Sigmoid colon (tissue), 6 donors: ENCODE measurements at regions not wholly inside any gene's neighbourhood (a gene's known extent, or its start where the extent isn't known, plus 50 kb on each side); places are given as distances from the start of the nearest gene placed in this dataset.

Experiments
- DNase-seq: peaks from one replicate; pipeline ENCODE4 v3.0.0-alpha.2; 2019
- H3K27ac ChIP-seq, 4 donors: fragments of 200-600 bp; sonication (generic); one replicate each; pipeline ENCODE4 v1.5.1; 2016 to 2019; ENCODE audit warnings: mild to moderate bottlenecking in 1 of 4
- H3K27me3 ChIP-seq, 3 donors: fragments of 200-600 bp; sonication (generic); one replicate each; pipeline ENCODE4 v1.5.1; 2019; ENCODE audit warnings: mild to moderate bottlenecking in 1 of 3
- H3K36me3 ChIP-seq, 4 donors: fragments of 200-600 bp; sonication (generic); one replicate each; pipeline ENCODE4 v1.5.1; 2016 to 2019
- H3K4me1 ChIP-seq, 4 donors: fragments of 200-600 bp; sonication (generic); one replicate each; pipeline ENCODE4 v1.5.1; 2017 to 2019
- H3K4me3 ChIP-seq, 4 donors: fragments of 200-600 bp; sonication (generic); one replicate each; pipeline ENCODE4 v1.5.1; 2017 to 2019; ENCODE audit warnings: mild to moderate bottlenecking in 2 of 4, moderate library complexity in 1 of 4
- H3K9me3 ChIP-seq, 4 donors: fragments of 200-600 bp in 3 of 4; sonication (generic) in 3 of 4; one replicate each; pipeline versions ENCODE4 v1.5.1 to v1.6.1; 2013 to 2019
- EP300 ChIP-seq, 4 donors: sonication (generic); formaldehyde crosslinking; IDR thresholded peaks; one replicate each; pipeline ENCODE4 v1.6.1; 2017; ENCODE audit warnings: antibody characterized with exemption in 4 of 4
- POLR2A ChIP-seq, 2 donors: fragments of 450-650 bp; IDR thresholded peaks; one replicate each; pipeline ENCODE4 v1.6.1; 2016; ENCODE audit warnings: antibody characterized with exemption in 2 of 2, mild to moderate bottlenecking in 2 of 2, moderate library complexity in 2 of 2
- POLR2AphosphoS5 ChIP-seq, 4 donors: sonication (generic); formaldehyde crosslinking; IDR thresholded peaks; one replicate each; pipeline ENCODE4 v1.6.1; 2017; ENCODE audit warnings: antibody characterized with exemption in 4 of 4
- WGBS, 2 donors: extraction: QIAGEN DNeasy Blood & Tissue Kit; methylation state at CpG; one replicate each; pipeline ENCODE4 v1.1.7; 2013; 5-methylcytosine and 5-hydroxymethylcytosine counted together
- intact Hi-C: fragments of 100-400 bp; cut with DNase I; formaldehyde crosslinking; loops from one replicate; pipeline ENCODE4 v1.15.1; 2023
- TF ChIP-seq, protein P1 (sequence below), 4 experiments: fragments of 450-650 bp in 3 of 4; fragments of 200-600 bp in 1 of 4; IDR thresholded peaks; one replicate each; pipeline ENCODE4 v1.5.1; 2016 to 2019; ENCODE audit warnings: antibody characterized with exemption in 4 of 4, mild to moderate bottlenecking in 3 of 4, moderate library complexity in 2 of 4
- donor health status: healthy with polysubstance abuse.
- donor health status: healthy.

- no peaks in the 10 kb centered on the region for H3K36me3 ChIP-seq
- H3K27me3 ChIP-seq, result no peaks in the 10 kb centered on the region
- no peak overlapping the region for H3K4me3 ChIP-seq
- TF ChIP-seq POLR2AphosphoS5 (IDR thresholded peaks at IDR 0.05) (no peak), POLR2A (IDR thresholded peaks at IDR 0.05) (no peak), EP300 (IDR thresholded peaks at IDR 0.05) (no peak)
- TF ChIP-seq, protein P1, sequence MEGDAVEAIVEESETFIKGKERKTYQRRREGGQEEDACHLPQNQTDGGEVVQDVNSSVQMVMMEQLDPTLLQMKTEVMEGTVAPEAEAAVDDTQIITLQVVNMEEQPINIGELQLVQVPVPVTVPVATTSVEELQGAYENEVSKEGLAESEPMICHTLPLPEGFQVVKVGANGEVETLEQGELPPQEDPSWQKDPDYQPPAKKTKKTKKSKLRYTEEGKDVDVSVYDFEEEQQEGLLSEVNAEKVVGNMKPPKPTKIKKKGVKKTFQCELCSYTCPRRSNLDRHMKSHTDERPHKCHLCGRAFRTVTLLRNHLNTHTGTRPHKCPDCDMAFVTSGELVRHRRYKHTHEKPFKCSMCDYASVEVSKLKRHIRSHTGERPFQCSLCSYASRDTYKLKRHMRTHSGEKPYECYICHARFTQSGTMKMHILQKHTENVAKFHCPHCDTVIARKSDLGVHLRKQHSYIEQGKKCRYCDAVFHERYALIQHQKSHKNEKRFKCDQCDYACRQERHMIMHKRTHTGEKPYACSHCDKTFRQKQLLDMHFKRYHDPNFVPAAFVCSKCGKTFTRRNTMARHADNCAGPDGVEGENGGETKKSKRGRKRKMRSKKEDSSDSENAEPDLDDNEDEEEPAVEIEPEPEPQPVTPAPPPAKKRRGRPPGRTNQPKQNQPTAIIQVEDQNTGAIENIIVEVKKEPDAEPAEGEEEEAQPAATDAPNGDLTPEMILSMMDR (IDR thresholded peaks at IDR 0.05), result peak; percentile 11 to 52 (median 29)
- intact Hi-C loops, result loop anchor here (10.0 kb wide), 2 partner anchors 320 to 760 kb away; partner anchors contain the start of gene GRPR
- H3K9me3 ChIP-seq, result no peaks in the 10 kb centered on the region
- DNase-seq, result no peak
- H3K4me1 ChIP-seq, result no peaks in the 10 kb centered on the region
- WGBS, 2 donors, result 30 to 45% methylated on average over 6 of the region's 6 CpGs
- H3K27ac ChIP-seq, result no peak overlapping the region
These were observed 204.7 kb upstream of the S100G start for GRCh38 chrX:16445166-16445752.

DNA sequence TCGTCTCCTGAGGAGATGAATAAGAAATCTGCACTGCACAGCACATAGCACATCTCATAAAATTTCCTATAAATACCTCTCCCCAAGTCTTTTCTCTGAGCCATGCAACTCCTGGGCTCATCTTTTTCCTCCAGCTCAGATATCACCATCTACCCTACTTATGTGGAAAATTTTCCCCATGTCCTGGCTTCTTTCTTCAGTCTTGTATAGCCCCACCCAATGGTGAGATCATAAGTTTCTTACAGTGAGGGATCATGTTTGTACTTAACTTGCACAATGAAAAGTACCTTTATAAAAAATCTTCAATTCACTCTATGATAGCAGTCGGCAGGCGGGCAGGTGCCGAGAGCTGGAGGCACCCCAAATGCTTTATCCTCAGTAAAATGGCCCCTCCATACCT, 198.6 kb upstream of the S100G start:
- no peak overlapping the region for H3K4me3 ChIP-seq
- H3K9me3 ChIP-seq, result no peaks in the 10 kb centered on the region
- no peaks in the 10 kb centered on the region for H3K27me3 ChIP-seq
- H3K36me3 ChIP-seq, result no peaks in the 10 kb centered on the region
- WGBS, 2 donors, result 55 to 88% methylated on average over 4 of the region's 4 CpGs
- intact Hi-C loops, result no loop called here
- no peak for DNase-seq
- H3K4me1 ChIP-seq, result peaks cover 0 to 7% (median 0%) of the 10 kb centered on the region in 4 donors
- TF ChIP-seq POLR2AphosphoS5 (IDR thresholded peaks at IDR 0.05) (no peak), POLR2A (IDR thresholded peaks at IDR 0.05) (no peak), EP300 (IDR thresholded peaks at IDR 0.05) (no peak)
- TF ChIP-seq, protein P1 (IDR thresholded peaks at IDR 0.05), result no peak
- peak overlapping the region in 1 of 4 donors; percentile 22 for H3K27ac ChIP-seq

- intact Hi-C loops, result no loop called here
- TF ChIP-seq POLR2AphosphoS5 (IDR thresholded peaks at IDR 0.05) (no peak), POLR2A (IDR thresholded peaks at IDR 0.05) (no peak), EP300 (IDR thresholded peaks at IDR 0.05) (no peak)
- TF ChIP-seq, protein P1 (IDR thresholded peaks at IDR 0.05), result no peak
- Histone ChIP-seq H3K36me3 (no peaks in the 10 kb centered on the region), H3K4me1 (peaks cover 0 to 7% (median 0%) of the 10 kb centered on the region in 4 donors), H3K4me3 (no peak overlapping the region), H3K27ac (no peak overlapping the region), H3K9me3 (no peaks in the 10 kb centered on the region), H3K27me3 (no peaks in the 10 kb centered on the region)
- DNase-seq, result no peak
- 26 to 54% methylated on average over 1 of the region's 1 CpG for WGBS, 2 donors
These were observed 195.0 kb upstream of the S100G start for GRCh38 chrX:16454926-16455325.

DNA sequence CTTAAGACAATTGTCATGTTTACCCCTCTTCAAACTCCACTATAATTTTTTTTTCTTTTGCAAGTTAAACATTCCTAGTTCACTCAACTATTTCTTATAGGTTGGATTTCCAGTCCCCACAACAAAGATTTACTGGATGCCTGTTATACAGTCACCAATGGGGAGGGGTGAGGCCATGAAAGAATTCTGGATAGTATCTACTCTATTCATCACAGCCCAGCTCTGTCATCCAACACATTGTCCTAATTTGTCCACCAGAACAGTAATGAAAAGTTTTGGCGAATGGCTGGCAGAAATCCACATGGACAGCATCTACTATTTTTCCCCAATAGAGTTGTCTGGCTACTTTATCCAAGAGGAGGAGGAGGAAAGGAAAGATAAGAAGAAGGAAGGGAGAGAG, 192.7 kb upstream of the S100G start:
- no peak overlapping the region for H3K27ac ChIP-seq
- intact Hi-C loops, result no loop called here
- H3K9me3 ChIP-seq, result no peaks in the 10 kb centered on the region
- H3K36me3 ChIP-seq, result no peaks in the 10 kb centered on the region
- no peak overlapping the region for H3K4me3 ChIP-seq
- H3K27me3 ChIP-seq, result no peaks in the 10 kb centered on the region
- no peak for DNase-seq
- H3K4me1 ChIP-seq, result peaks cover 0 to 4% (median under 1%) of the 10 kb centered on the region in 4 donors
- 85 to 92% methylated on average over 1 of the region's 1 CpG for WGBS, 2 donors
- TF ChIP-seq EP300 (IDR thresholded peaks at IDR 0.05), result no peak
- no peak for TF ChIP-seq POLR2A (IDR thresholded peaks at IDR 0.05)
- TF ChIP-seq, protein P1 (IDR thresholded peaks at IDR 0.05), result no peak
- TF ChIP-seq POLR2AphosphoS5 (IDR thresholded peaks at IDR 0.05), result no peak

DNA sequence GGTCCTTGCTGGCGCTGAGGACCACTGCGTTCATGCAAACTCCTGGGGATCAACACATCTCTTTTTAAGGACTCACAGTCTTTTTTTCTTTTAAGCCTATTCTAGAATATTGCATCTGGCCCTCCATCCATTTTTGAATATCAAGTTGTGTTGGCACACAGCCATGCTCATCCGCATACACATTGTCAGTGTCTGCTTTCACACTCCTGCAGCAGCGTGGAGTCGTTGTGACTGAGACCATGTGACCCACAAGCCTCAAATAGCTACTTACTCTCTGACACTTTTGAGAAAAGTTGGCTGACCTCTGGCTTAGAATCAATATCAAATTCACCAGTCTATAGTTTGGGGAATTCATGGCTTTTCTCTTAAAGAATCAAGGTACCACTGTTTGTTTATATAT, 191.8 kb upstream of the S100G start:
- intact Hi-C loops, result no loop called here
- peaks cover 0 to 11% (median 5%) of the 10 kb centered on the region in 4 donors for H3K4me1 ChIP-seq
- 84 to 90% methylated on average over 5 of the region's 5 CpGs for WGBS, 2 donors

More for the DNA sequence above, 191.8 kb upstream of the S100G start:
- Histone ChIP-seq H3K4me3 (no peak overlapping the region), H3K27ac (no peak overlapping the region), H3K27me3 (no peaks in the 10 kb centered on the region), H3K9me3 (no peaks in the 10 kb centered on the region), H3K36me3 (no peaks in the 10 kb centered on the region)
- DNase-seq, result no peak
- TF ChIP-seq POLR2AphosphoS5 (IDR thresholded peaks at IDR 0.05), result no peak
- TF ChIP-seq POLR2A (IDR thresholded peaks at IDR 0.05), result no peak
- TF ChIP-seq, protein P1 (IDR thresholded peaks at IDR 0.05), result no peak
- TF ChIP-seq EP300 (IDR thresholded peaks at IDR 0.05), result no peak
